Cardiac fibroblast (primary cell): ENCODE measurements at regions not wholly inside any gene's neighbourhood (a gene's known extent, or its start where the extent isn't known, plus 50 kb on each side); places are given as distances from the start of the nearest gene placed in this dataset.

Experiments
- DNase-seq, 2 donors: peaks; one replicate each; pipeline versions ENCODE4 v3.0.0 to v3.0.0-alpha.2; 2010; ENCODE audit warnings: low read depth in 2 of 2
- H3K4me3 ChIP-seq, 2 donors: replicated peaks in 1 of 2; 1 replicate in 1 of 2; 2 replicates in 1 of 2; pipeline ENCODE4 v1.5.1; 2011; ENCODE audit warnings: low read depth in 2 of 2, low read length in 2 of 2, mild to moderate bottlenecking in 2 of 2, moderate library complexity in 1 of 2
- CTCF ChIP-seq: IDR thresholded peaks from one replicate; pipeline ENCODE4 v1.5.1; 2011; ENCODE audit warnings: low read depth, mild to moderate bottlenecking, low read length, inconsistent platforms

- no peak for DNase-seq
- no peak overlapping the region for H3K4me3 ChIP-seq
- no peak for TF ChIP-seq CTCF
Measured at GRCh38 chr2:20150110-20150706, 74.7 kb downstream of the SDC1 start.

- DNase-seq = no peak
- no peak for TF ChIP-seq CTCF
- H3K4me3 ChIP-seq = no peak overlapping the region
Measured at GRCh38 chr2:20149703-20150030, 75.3 kb downstream of the SDC1 start.

GRCh38 chr2:20148923-20149702 is 75.8 kb downstream of the SDC1 start:
- DNase-seq = peak; percentile 69 to 75
- no peak for TF ChIP-seq CTCF
- no peak overlapping the region for H3K4me3 ChIP-seq

GRCh38 chr2:20148426-20148922 is 76.5 kb downstream of the SDC1 start:
- DNase-seq = no peak
- no peak overlapping the region for H3K4me3 ChIP-seq
- TF ChIP-seq CTCF = no peak

GRCh38 chr2:20147351-20147750 is 77.6 kb downstream of the SDC1 start:
- no peak for TF ChIP-seq CTCF
- H3K4me3 ChIP-seq = no peak overlapping the region
- DNase-seq = no peak

- no peak overlapping the region for H3K4me3 ChIP-seq
- DNase-seq = no peak
- no peak for TF ChIP-seq CTCF
Measured at GRCh38 chr2:20146401-20146800, 78.5 kb downstream of the SDC1 start.
